SK-N-SH (cell line): ENCODE measurements at regions not wholly inside any gene's neighbourhood (a gene's known extent, or its start where the extent isn't known, plus 50 kb on each side); places are given as distances from the start of the nearest gene placed in this dataset.

Source experiments
- CTCF ChIA-PET: fragments of 300-600, 350-600 bp; formaldehyde crosslinking; extraction: SDS; loops from one replicate; lab custom pipeline; 2021; lab: Yijun Ruan, JAX
- POLR2A ChIA-PET: fragments of 350-600 bp; sonication (Branson Sonifier 250); formaldehyde crosslinking; extraction: SDS; loops from one replicate; lab custom pipeline; 2020; ENCODE audit warnings: antibody characterized with exemption, inconsistent platforms; lab: Yijun Ruan, JAX
- DNase-seq: peaks from one replicate; pipeline ENCODE4 v3.0.0; 2012
- H2AFZ ChIP-seq: fragments of 200-600 bp; sonication (generic); 2 replicates; pipeline ENCODE4 v1.8.1; 2016; ENCODE audit warnings: antibody characterized with exemption, mild to moderate bottlenecking, low read depth
- H3F3A ChIP-seq: fragments of 200-600 bp; sonication (generic); replicated peaks from 2 replicates; pipeline ENCODE3; 2016; ENCODE audit warnings: antibody characterized with exemption, mild to moderate bottlenecking; ENCODE audit not compliant: insufficient read depth
- H3K27ac ChIP-seq, 2 experiments: fragments of 200-500 bp in 1 of 2; fragments of 200-600 bp in 1 of 2; sonication (Bioruptor generic) in 1 of 2; sonication (generic), shearing (Covaris generic) in 1 of 2; 2 replicates each; pipeline versions ENCODE4 v1.5.1 to v1.6.1; 2014 to 2016; ENCODE audit warnings: low read depth in 2 of 2, inconsistent platforms in 1 of 2, low read length in 1 of 2, mild to moderate bottlenecking in 1 of 2, mixed read lengths in 1 of 2
- H3K27me3 ChIP-seq: fragments of 200-600 bp; sonication (generic), shearing (Covaris generic); 2 replicates; pipeline ENCODE4 v1.6.1; 2016; ENCODE audit warnings: mixed run types; ENCODE audit not compliant: insufficient read depth
- H3K36me3 ChIP-seq, 2 experiments: fragments of 200-500 bp in 1 of 2; fragments of 200-600 bp in 1 of 2; sonication (Bioruptor generic) in 1 of 2; sonication (generic) in 1 of 2; replicated peaks in 1 of 2; 2 replicates each; pipeline versions ENCODE3 to v1.5.1; 2014 to 2016; ENCODE audit warnings: low read length in 1 of 2, mild to moderate bottlenecking in 1 of 2; ENCODE audit not compliant: insufficient read depth in 2 of 2, control insufficient read depth in 1 of 2
- H3K4me1 ChIP-seq, 2 experiments: fragments of 200-500 bp in 1 of 2; fragments of 200-600 bp in 1 of 2; sonication (Bioruptor generic) in 1 of 2; sonication (generic), shearing (Covaris generic) in 1 of 2; 2 replicates each; pipeline versions ENCODE4 v1.5.1 to v1.6.1; 2014 to 2016; ENCODE audit warnings: low read depth in 1 of 2, low read length in 1 of 2, mixed run types in 1 of 2; ENCODE audit not compliant: insufficient read depth in 2 of 2, control insufficient read depth in 1 of 2
- H3K4me2 ChIP-seq: fragments of 200-600 bp; sonication (generic), shearing (Covaris generic); 2 replicates; pipeline ENCODE4 v1.6.1; 2017; ENCODE audit warnings: mixed run types
- H3K4me3 ChIP-seq, 2 experiments: fragments of 200-500 bp in 1 of 2; fragments of 200-600 bp in 1 of 2; sonication (Bioruptor generic) in 1 of 2; sonication (generic), shearing (Covaris generic) in 1 of 2; 2 replicates each; pipeline versions ENCODE4 v1.5.1 to v1.8.1; 2014 to 2016; ENCODE audit warnings: low read depth in 2 of 2, inconsistent platforms in 1 of 2, low read length in 1 of 2, mild to moderate bottlenecking in 1 of 2, mixed read lengths in 1 of 2, moderate library complexity in 1 of 2
- H3K79me2 ChIP-seq: fragments of 200-600 bp; sonication (generic); 2 replicates; pipeline ENCODE4 v1.8.1; 2017; ENCODE audit warnings: mild to moderate bottlenecking; ENCODE audit not compliant: insufficient read depth
- H3K9ac ChIP-seq: fragments of 200-600 bp; sonication (generic); 2 replicates; pipeline ENCODE4 v1.6.1; 2017; ENCODE audit warnings: mixed run types
- H3K9me2 ChIP-seq: fragments of 200-600 bp; sonication (generic); 2 replicates; pipeline ENCODE4 v1.6.1; 2017; ENCODE audit warnings: mixed run types
- H3K9me3 ChIP-seq: fragments of 200-600 bp; sonication (generic); 2 replicates; pipeline ENCODE4 v1.6.1; 2017; ENCODE audit warnings: mixed run types, mild to moderate bottlenecking, moderate library complexity
- H4K20me1 ChIP-seq: fragments of 200-600 bp; sonication (generic); 2 replicates; pipeline ENCODE4 v1.6.1; 2017; ENCODE audit warnings: mild to moderate bottlenecking, mixed run types; ENCODE audit not compliant: insufficient read depth
- CHD2 ChIP-seq: fragments of 150-350 bp; IDR thresholded peaks from 2 replicates; pipeline ENCODE4 v1.6.1; 2018; ENCODE audit warnings: low read length; ENCODE audit not compliant: partially characterized antibody
- EP300 ChIP-seq, 2 experiments: IDR thresholded peaks; 2 replicates each; pipeline versions ENCODE4 v1.4.0 to v1.6.1; 2012; ENCODE audit warnings: borderline replicate concordance in 1 of 2, low read depth in 1 of 2, low read length in 1 of 2
- GATA2 ChIP-seq: sonication (generic); formaldehyde crosslinking; IDR thresholded peaks from 2 replicates; pipeline ENCODE4 v1.5.0; 2020; ENCODE audit warnings: mild to moderate bottlenecking, missing genetic modification reagents
- MEF2A ChIP-seq: IDR thresholded peaks from 2 replicates; pipeline ENCODE4 v1.4.0; 2012; ENCODE audit warnings: low read depth, borderline replicate concordance
- POLR2AphosphoS5 ChIP-seq: IDR thresholded peaks from 2 replicates; pipeline ENCODE4 v1.6.1; 2012; ENCODE audit warnings: low read depth, low read length
- RAD21 ChIP-seq: IDR thresholded peaks from 2 replicates; pipeline ENCODE4 v1.6.1; 2012; ENCODE audit warnings: mild to moderate bottlenecking, low read length
- RFX5 ChIP-seq: IDR thresholded peaks from 2 replicates; pipeline ENCODE4 v1.6.1; 2012; ENCODE audit warnings: mild to moderate bottlenecking, improper control_type of control experiment, low read length
- RXRA ChIP-seq: IDR thresholded peaks from 2 replicates; pipeline ENCODE4 v1.4.0; 2012; ENCODE audit warnings: low read depth, mild to moderate bottlenecking, borderline replicate concordance
- TAF1 ChIP-seq: IDR thresholded peaks from 2 replicates; pipeline ENCODE4 v1.6.1; 2012; ENCODE audit warnings: low read depth, mild to moderate bottlenecking, low read length, moderate library complexity, borderline replicate concordance
- TCF12 ChIP-seq: IDR thresholded peaks from 2 replicates; pipeline ENCODE4 v1.4.0; 2012
- WGBS: methylation state at CpG from one replicate; pipeline ENCODE4 v1.1.6; 2017; ENCODE audit warnings: low lambda C conversion rate; 5-methylcytosine and 5-hydroxymethylcytosine counted together
- TF ChIP-seq, protein P1 (sequence below): IDR thresholded peaks from 2 replicates; pipeline ENCODE4 v1.6.1; 2012; ENCODE audit warnings: mild to moderate bottlenecking, low read depth, low read length, moderate library complexity
- TF ChIP-seq, protein P2 (sequence below): fragments of 150-350 bp; IDR thresholded peaks from 2 replicates; pipeline ENCODE4 v1.6.1; 2017; ENCODE audit warnings: antibody characterized with exemption, low read length, low read depth, borderline replicate concordance

DNA sequence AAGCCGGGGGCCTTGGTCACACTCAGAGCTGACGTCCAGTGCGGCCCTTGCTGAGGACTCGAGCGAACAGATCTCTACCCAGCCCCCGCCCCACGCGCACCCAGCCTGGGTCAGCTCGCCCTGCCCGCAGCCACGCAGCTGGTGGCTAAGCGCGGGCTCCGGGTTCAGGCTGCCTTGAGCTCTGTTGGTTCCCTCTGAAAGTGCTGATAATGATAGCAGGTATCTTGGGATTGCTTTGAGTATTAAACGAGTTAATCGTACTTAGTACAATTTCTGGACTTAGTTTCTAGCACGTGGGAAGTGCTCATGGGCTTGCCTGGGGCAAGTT is 88.1 kb upstream of the TGM3 start:
- H3K79me2 ChIP-seq, result no peaks in the 10 kb centered on the region
- H3K27ac ChIP-seq, result no peak overlapping the region
- H3K36me3 ChIP-seq, result no peaks in the 10 kb centered on the region
- WGBS, result 20% methylated on average over 3 of the region's 17 CpGs
- no peaks in the 10 kb centered on the region for H3K9me2 ChIP-seq
- POLR2A ChIA-PET, result interaction anchor here (1.0 kb wide), 1 partner anchor 456 kb away, joined by 3 read pairs; the partner anchor contains the start of gene IDH3B
- no peak for DNase-seq
- peak overlapping the region; percentile 68; the same call in 1 of the 2 replicates for H2AFZ ChIP-seq
- TF ChIP-seq TAF1, result no peak
- no peak for TF ChIP-seq RXRA
- no peak for TF ChIP-seq RAD21
- no peak for TF ChIP-seq POLR2AphosphoS5
- TF ChIP-seq, all 33 proteins: peak for 0
- CTCF ChIA-PET, result interaction anchor here (0.6 to 4.2 kb wide), 51 partner anchors 9 to 933 kb away, joined by 3 to 63 read pairs (median 4); no protein-coding TSS in a partner anchor
- H3K4me2 ChIP-seq, result peak overlapping the region; percentile 79; the same call in 1 of the 2 replicates
- peaks cover 0 to 5% of the 10 kb centered on the region in 2 experiments; a peak in 1 of 4 replicates for H3K4me1 ChIP-seq
- H3K27me3 ChIP-seq, result peaks cover 6% of the 10 kb centered on the region; the same call in 1 of the 2 replicates
- peak overlapping the region; percentile 48 to 66; a peak in 3 of 4 replicates for H3K4me3 ChIP-seq
- H3K9ac ChIP-seq, result no peak overlapping the region
- no peaks in the 10 kb centered on the region for H4K20me1 ChIP-seq
- H3F3A ChIP-seq, result no peaks in the 10 kb centered on the region
- no peaks in the 10 kb centered on the region for H3K9me3 ChIP-seq

DNA sequence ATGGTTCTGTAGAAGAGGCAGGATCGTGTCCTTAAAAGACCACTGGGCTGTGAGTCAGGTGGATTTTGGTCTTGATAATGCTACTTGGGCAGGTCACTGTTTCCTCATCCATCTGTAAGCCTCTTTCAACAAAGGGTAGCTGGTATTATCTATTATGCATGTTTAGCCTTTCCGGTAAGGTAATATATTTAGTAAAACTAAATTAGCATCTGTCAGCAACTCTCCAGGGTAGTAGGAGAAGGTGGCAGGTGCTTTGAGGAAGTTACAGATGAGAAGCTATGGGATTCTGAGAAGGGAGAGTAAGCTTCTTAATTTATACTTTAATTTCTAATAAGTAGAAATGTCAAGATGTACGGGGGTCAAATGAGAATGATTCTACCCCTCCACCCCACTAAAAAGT is 86.9 kb upstream of the TGM3 start:
- Histone ChIP-seq H3K4me3 (no peak overlapping the region), H3K27me3 (peaks cover 6% of the 10 kb centered on the region; the same call in 1 of the 2 replicates), H2AFZ (no peak overlapping the region), H3K36me3 (no peaks in the 10 kb centered on the region), H3K9me2 (no peaks in the 10 kb centered on the region), H4K20me1 (no peaks in the 10 kb centered on the region), H3K9ac (no peak overlapping the region), H3K9me3 (no peaks in the 10 kb centered on the region), H3F3A (no peaks in the 10 kb centered on the region), H3K79me2 (no peaks in the 10 kb centered on the region), H3K27ac (no peak overlapping the region), H3K4me2 (no peak overlapping the region), H3K4me1 (peaks cover 0 to 5% of the 10 kb centered on the region in 2 experiments; a peak in 1 of 4 replicates)
- TF ChIP-seq MEF2A (no peak), RXRA (no peak), RFX5 (no peak), TCF12 (no peak), CHD2 (no peak), GATA2 (CRISPR knock-in tag) (no peak), RAD21 (no peak), EP300 (IDR thresholded peaks at IDR 0.05; ENCODE audit: borderline replicate concordance in 1 of 2, low read depth in 1 of 2, low read length in 1 of 2) (no peak)
- TF ChIP-seq, protein P1, sequence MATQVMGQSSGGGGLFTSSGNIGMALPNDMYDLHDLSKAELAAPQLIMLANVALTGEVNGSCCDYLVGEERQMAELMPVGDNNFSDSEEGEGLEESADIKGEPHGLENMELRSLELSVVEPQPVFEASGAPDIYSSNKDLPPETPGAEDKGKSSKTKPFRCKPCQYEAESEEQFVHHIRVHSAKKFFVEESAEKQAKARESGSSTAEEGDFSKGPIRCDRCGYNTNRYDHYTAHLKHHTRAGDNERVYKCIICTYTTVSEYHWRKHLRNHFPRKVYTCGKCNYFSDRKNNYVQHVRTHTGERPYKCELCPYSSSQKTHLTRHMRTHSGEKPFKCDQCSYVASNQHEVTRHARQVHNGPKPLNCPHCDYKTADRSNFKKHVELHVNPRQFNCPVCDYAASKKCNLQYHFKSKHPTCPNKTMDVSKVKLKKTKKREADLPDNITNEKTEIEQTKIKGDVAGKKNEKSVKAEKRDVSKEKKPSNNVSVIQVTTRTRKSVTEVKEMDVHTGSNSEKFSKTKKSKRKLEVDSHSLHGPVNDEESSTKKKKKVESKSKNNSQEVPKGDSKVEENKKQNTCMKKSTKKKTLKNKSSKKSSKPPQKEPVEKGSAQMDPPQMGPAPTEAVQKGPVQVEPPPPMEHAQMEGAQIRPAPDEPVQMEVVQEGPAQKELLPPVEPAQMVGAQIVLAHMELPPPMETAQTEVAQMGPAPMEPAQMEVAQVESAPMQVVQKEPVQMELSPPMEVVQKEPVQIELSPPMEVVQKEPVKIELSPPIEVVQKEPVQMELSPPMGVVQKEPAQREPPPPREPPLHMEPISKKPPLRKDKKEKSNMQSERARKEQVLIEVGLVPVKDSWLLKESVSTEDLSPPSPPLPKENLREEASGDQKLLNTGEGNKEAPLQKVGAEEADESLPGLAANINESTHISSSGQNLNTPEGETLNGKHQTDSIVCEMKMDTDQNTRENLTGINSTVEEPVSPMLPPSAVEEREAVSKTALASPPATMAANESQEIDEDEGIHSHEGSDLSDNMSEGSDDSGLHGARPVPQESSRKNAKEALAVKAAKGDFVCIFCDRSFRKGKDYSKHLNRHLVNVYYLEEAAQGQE, result no peak
- TF ChIP-seq, protein P2, sequence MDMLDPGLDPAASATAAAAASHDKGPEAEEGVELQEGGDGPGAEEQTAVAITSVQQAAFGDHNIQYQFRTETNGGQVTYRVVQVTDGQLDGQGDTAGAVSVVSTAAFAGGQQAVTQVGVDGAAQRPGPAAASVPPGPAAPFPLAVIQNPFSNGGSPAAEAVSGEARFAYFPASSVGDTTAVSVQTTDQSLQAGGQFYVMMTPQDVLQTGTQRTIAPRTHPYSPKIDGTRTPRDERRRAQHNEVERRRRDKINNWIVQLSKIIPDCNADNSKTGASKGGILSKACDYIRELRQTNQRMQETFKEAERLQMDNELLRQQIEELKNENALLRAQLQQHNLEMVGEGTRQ, result no peak
- no peak for DNase-seq
- POLR2A ChIA-PET, result no interaction called here
- CTCF ChIA-PET, result interaction anchor here (1.1 to 4.2 kb wide), 9 partner anchors 8 to 444 kb away, joined by 3 to 63 read pairs (median 5); no protein-coding TSS in a partner anchor
- 49% methylated on average over 3 of the region's 3 CpGs for WGBS
